ENCODE measurements at regions not wholly inside any gene's neighbourhood (a gene's known extent, or its start where the extent isn't known, plus 50 kb on each side); places are given as distances from the start of the nearest gene placed in this dataset.

DNA sequence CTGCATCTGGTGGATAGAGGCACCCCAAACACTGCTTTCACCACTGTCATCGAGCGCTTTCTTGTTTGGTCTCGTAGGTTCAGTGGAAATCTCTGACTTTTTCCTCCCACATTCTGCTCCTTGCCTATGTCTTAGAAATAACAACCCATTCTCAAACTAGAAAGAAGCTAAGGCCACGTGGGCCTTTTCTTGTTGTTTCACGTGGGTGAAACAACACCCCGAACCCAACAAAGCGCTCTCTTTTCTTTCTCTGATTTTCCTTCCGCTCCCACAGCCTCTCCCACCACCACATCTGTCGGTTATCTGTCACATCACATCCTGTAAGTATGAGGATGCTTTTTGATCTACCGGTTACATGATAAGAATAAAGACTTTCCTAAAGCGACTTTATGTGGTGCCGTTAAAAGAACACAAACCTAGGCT is 77.1 kb downstream of the LINC01488 start:
- H3K4me2 ChIP-seq = peak overlapping the region in 8 of 11 experiments; percentile 2 to 50 (median 40); a peak in 12 of 22 replicates

DNA sequence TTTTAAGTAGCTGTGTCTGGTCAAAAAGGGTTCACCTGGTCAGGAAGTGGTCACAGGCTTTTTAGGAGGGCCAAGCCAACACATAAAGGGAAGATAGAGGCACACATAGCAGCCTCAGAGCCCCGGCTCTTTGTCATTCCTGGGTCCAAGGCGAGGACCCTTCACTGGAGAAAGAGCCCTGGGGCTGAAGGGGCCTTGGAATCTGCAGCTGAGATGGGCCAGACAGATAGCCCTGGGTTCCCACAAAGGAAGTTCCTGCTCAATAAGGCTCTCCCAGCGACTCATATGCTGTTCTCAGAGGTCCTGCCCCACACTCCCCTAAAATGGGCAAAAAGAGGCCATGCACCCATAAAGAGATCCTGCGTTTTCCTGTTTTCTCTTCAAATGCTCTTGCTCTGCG is 77.7 kb downstream of the LINC01488 start:
- Histone ChIP-seq H3K4me3 (no peak overlapping the region), H3K27ac (no peak overlapping the region), H3K27me3 (peaks cover 0 to 21% (median 14%) of the 10 kb centered on the region in 11 experiments; a peak in 18 of 22 replicates), H3K4me1 (peaks cover 0 to 28% (median 12%) of the 10 kb centered on the region in 10 experiments; a peak in 12 of 20 replicates), H3K36me3 (no peaks in the 10 kb centered on the region), H3K4me2 (peak overlapping the region in 8 of 11 experiments; percentile 2 to 50 (median 40); a peak in 13 of 22 replicates), H3K9me3 (replicated peaks in 1 of 11) (peaks cover 0 to 24% (median 9%) of the 10 kb centered on the region in 11 experiments; a peak in 11 of 22 replicates), H4K20me1 (no peaks in the 10 kb centered on the region), H3K9ac (no peak overlapping the region)
- TF ChIP-seq Cebpa-rat (IDR thresholded peaks at IDR 0.05) = no peak

More for the DNA sequence above, 77.1 kb downstream of the LINC01488 start:
- Histone ChIP-seq H4K20me1 (no peaks in the 10 kb centered on the region), H3K27me3 (peaks cover 0 to 21% (median 14%) of the 10 kb centered on the region in 11 experiments; a peak in 18 of 22 replicates), H3K4me1 (peaks cover 0 to 28% (median 12%) of the 10 kb centered on the region in 10 experiments; a peak in 12 of 20 replicates), H3K9ac (no peak overlapping the region), H3K4me3 (no peak overlapping the region), H3K36me3 (no peaks in the 10 kb centered on the region), H3K9me3 (replicated peaks in 1 of 11) (peaks cover 0 to 24% (median 9%) of the 10 kb centered on the region in 11 experiments; a peak in 11 of 22 replicates), H3K27ac (no peak overlapping the region)
- no peak for TF ChIP-seq Cebpa-rat (IDR thresholded peaks at IDR 0.05)

DNA sequence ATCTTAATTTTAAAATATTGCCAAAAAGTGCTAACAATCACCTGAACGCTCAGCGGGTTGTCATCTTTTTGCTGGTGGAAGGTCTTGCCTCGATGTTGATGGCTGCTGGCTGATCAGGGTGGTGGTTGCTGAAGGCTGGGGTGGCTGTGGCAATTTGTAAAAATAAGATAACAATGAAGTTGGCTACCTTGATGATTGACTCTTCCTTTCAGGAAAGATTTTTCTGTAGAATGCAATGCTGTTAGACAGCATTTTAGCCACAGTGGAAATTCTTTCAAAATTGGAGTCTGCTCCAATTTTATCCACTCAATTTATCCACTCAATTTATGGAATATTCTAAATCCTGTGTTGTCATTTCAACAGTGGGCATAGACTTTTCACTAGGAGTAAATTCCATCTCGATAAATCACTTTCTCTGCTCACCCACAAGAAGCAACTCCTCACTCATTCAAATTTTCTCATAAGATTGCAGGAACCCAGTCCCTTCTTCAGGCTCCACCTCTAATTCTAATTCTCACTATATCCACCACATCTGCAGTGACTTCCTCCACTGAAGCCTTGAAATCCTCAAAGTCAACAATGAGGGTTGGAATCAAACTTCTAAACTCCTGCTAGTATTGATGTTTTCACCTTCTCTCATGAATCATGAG is 78.8 kb downstream of the LINC01488 start:
- Histone ChIP-seq H3K9ac (no peak overlapping the region), H3K9me3 (replicated peaks in 1 of 11) (peaks cover 0 to 24% (median 10%) of the 10 kb centered on the region in 11 experiments; a peak in 13 of 22 replicates), H3K4me1 (peaks cover 0 to 24% (median 12%) of the 10 kb centered on the region in 10 experiments; a peak in 12 of 20 replicates), H3K4me2 (no peak overlapping the region), H3K36me3 (no peaks in the 10 kb centered on the region), H3K27ac (no peak overlapping the region), H3K4me3 (no peak overlapping the region), H3K27me3 (peaks cover 0 to 21% (median 14%) of the 10 kb centered on the region in 11 experiments; a peak in 18 of 22 replicates), H4K20me1 (no peaks in the 10 kb centered on the region)
- no peak for TF ChIP-seq Cebpa-rat (IDR thresholded peaks at IDR 0.05)

DNA sequence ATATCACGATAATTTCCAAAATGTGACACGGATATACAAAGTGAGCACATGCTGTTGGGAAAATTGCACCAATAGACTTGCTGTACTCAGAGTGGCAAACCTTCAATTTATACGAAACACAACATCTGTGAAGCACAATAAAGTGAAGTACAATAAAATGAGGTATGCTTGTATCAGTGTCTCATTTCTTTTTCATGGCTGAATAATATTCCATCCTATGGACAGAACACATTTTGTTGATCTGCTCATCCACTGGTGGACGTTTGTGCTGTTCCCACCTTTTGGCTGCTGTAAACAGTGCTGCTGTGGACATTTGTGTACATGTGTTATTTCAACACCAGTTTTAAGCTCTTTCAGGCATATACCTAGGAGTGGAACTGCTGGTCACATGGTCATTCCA is 78.7 kb upstream of the CCND1 start:
- Histone ChIP-seq H4K20me1 (no peaks in the 10 kb centered on the region), H3K9me3 (replicated peaks in 1 of 11) (peaks cover 7 to 34% (median 19%) of the 10 kb centered on the region in 11 experiments; a peak in 17 of 22 replicates), H3K36me3 (no peaks in the 10 kb centered on the region), H3K9ac (no peak overlapping the region), H3K4me3 (no peak overlapping the region), H3K27ac (no peak overlapping the region), H3K4me2 (no peak overlapping the region), H3K27me3 (peaks cover 0 to 21% (median 14%) of the 10 kb centered on the region in 11 experiments; a peak in 18 of 22 replicates), H3K4me1 (peaks cover 0 to 20% (median 12%) of the 10 kb centered on the region in 10 experiments; a peak in 12 of 20 replicates)
- no peak for TF ChIP-seq Cebpa-rat (IDR thresholded peaks at IDR 0.05)

DNA sequence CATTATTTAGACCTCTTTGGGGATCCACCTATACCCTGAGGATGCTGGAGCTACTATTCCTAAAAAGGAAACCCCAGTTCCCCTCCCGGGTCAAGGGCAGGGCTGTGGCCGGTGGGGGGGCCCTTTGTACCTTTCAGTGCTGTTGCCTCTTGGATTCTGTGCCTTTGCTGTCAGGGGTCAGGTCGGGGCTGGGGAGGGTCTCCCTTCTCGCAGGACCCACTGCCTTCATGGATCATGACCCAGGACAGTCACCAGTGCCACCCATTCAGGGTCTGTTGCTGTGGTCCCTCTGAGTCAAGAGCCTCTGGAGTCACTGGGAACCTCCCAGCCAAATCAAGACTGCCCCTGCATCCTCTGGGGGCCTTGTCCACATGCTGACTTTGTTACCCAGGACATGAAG is 78.1 kb upstream of the CCND1 start:
- Histone ChIP-seq H3K27ac (no peak overlapping the region), H3K9me3 (replicated peaks in 1 of 11) (peaks cover 7 to 34% (median 19%) of the 10 kb centered on the region in 11 experiments; a peak in 17 of 22 replicates), H3K4me1 (peaks cover 0 to 20% (median 12%) of the 10 kb centered on the region in 10 experiments; a peak in 12 of 20 replicates), H3K4me3 (no peak overlapping the region), H3K27me3 (peaks cover 0 to 21% (median 14%) of the 10 kb centered on the region in 11 experiments; a peak in 18 of 22 replicates), H4K20me1 (no peaks in the 10 kb centered on the region), H3K4me2 (no peak overlapping the region), H3K9ac (no peak overlapping the region), H3K36me3 (no peaks in the 10 kb centered on the region)
- no peak for TF ChIP-seq Cebpa-rat (IDR thresholded peaks at IDR 0.05)

DNA sequence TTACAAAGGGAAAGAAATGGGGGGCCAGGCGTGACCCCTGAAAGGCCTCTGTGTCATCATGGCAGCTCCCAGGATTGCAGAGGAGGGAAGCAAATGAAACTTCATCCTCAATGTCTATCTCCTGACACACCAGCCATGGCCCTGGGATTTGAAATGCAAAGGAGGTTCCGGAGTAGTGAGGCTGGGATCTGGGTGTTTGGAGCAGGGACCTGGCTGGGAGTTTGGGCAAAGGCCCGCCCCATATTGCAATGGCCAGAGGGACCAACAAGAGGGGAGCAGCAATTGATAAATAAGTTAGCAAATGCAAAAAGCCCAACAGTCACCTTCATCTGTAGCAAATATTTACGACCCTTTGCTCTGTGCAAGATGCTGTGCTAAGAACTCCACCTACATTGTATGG is 77.7 kb upstream of the CCND1 start:
- TF ChIP-seq Cebpa-rat (IDR thresholded peaks at IDR 0.05) = no peak
- no peaks in the 10 kb centered on the region for H3K36me3 ChIP-seq
- H3K27ac ChIP-seq = no peak overlapping the region
- peaks cover 7 to 34% (median 19%) of the 10 kb centered on the region in 11 experiments; a peak in 17 of 22 replicates for H3K9me3 ChIP-seq (replicated peaks in 1 of 11)
- H4K20me1 ChIP-seq = no peaks in the 10 kb centered on the region
- H3K4me2 ChIP-seq = no peak overlapping the region
- peaks cover 0 to 16% (median 12%) of the 10 kb centered on the region in 11 experiments; a peak in 18 of 22 replicates for H3K27me3 ChIP-seq
- no peak overlapping the region for H3K9ac ChIP-seq
- H3K4me3 ChIP-seq = no peak overlapping the region
- H3K4me1 ChIP-seq = peaks cover 0 to 15% (median 10%) of the 10 kb centered on the region in 10 experiments; a peak in 12 of 20 replicates

DNA sequence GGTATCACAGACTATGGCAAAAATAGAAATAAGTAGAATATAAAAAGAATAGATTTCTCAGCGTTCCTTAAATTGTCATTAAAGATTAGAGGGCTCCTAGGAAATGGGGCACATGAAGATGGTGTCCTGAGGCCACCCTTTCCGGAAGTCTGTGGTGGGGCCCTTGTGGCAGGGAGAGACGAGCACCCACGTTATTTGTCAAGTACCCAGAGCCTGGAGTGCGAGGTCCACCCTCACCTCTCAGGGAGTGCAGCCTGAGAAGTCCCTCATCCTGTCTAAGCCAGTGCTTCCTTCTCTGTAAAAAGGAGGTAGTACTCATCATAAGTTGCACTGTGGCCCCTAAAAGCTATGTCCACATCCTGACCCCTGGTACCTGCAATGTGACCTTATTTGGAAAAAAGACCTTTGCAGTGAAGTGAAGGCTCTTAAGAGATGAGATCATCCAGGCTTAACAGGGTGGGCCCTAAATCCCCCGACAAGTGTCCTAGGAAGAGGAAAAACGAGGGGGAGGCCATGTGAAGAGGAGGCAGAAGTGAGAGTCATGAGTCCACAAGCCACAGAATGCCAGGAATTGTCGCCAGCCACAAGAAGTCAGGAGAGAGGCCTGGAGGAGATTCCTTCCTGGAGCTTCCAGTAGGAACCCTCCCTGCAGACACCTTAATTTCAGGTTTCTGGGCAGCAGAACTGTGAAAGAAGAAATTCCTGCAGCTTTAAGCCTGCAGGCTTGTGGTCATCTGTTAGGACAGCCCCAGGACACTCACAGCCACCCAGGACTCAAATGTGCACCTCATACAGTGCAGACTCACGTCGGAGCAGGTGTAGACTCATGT is 76.8 kb upstream of the CCND1 start:
- Histone ChIP-seq H3K27me3 (peaks cover 0 to 7% (median 4%) of the 10 kb centered on the region in 11 experiments; a peak in 16 of 22 replicates), H3K27ac (no peak overlapping the region), H3K4me1 (peaks cover 0 to 6% (median 1%) of the 10 kb centered on the region in 10 experiments; a peak in 10 of 20 replicates), H3K36me3 (no peaks in the 10 kb centered on the region), H4K20me1 (no peaks in the 10 kb centered on the region; a peak in 1 of 22 replicates), H3K9me3 (replicated peaks in 1 of 11) (peaks cover 7 to 34% (median 19%) of the 10 kb centered on the region in 11 experiments; a peak in 17 of 22 replicates), H3K4me2 (no peak overlapping the region), H3K4me3 (no peak overlapping the region), H3K9ac (no peak overlapping the region)
- TF ChIP-seq Cebpa-rat (IDR thresholded peaks at IDR 0.05) = no peak

DNA sequence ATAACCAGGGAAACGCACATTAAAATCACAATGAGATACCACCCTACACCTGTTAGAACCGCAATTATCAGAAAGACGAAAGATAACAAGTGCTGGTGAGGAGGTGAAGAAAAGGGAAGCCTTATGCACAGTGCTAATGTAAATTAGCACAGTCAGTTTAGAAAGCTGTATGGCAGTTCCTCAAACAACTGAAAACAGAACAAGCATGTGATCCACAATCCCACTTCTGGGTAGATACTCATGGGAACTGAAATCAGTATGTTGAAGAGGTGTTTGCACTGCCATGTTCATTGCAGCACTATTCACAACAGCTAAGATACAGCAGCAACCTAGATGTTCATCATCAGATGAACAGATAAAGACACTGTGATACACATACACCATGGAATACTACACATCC is 75.0 kb upstream of the CCND1 start:
- H3K27me3 ChIP-seq = no peaks in the 10 kb centered on the region
- H3K36me3 ChIP-seq = no peaks in the 10 kb centered on the region
- no peak overlapping the region for H3K27ac ChIP-seq
- no peaks in the 10 kb centered on the region for H3K4me1 ChIP-seq
- TF ChIP-seq Cebpa-rat (IDR thresholded peaks at IDR 0.05) = no peak
- H3K4me3 ChIP-seq = no peak overlapping the region
- no peak overlapping the region for H3K4me2 ChIP-seq
- no peaks in the 10 kb centered on the region; a peak in 1 of 22 replicates for H4K20me1 ChIP-seq
- H3K9ac ChIP-seq = no peak overlapping the region
- peaks cover 7 to 29% (median 13%) of the 10 kb centered on the region in 11 experiments; a peak in 17 of 22 replicates for H3K9me3 ChIP-seq (replicated peaks in 1 of 11)

Measured in BLaER1 treated with 17β-estradiol and CSF1 and Interleukin-3, amounts not matched to agents 10 nM and 100 nM (cell line).